Uterus (tissue), 3 donors: ENCODE measurements at regions not wholly inside any gene's neighbourhood (a gene's known extent, or its start where the extent isn't known, plus 50 kb on each side); places are given as distances from the start of the nearest gene placed in this dataset.

Experiments
- DNase-seq, 2 donors: peaks; one replicate each; pipeline ENCODE4 v3.0.0-alpha.2; 2019 to 2020
- H3K27ac ChIP-seq, 2 donors: fragments of 200-600 bp; sonication (generic); 1 replicate in 1 of 2; 2 replicates in 1 of 2; pipeline ENCODE4 v1.5.1; 2016 to 2018
- H3K27me3 ChIP-seq, 2 donors: fragments of 200-600 bp; sonication (generic); one replicate each; pipeline ENCODE4 v1.5.1; 2018 to 2019; ENCODE audit warnings: control low read depth in 1 of 2
- H3K36me3 ChIP-seq, 2 donors: fragments of 200-600 bp; sonication (generic); one replicate each; pipeline ENCODE4 v1.5.1; 2019; ENCODE audit warnings: control low read depth in 1 of 2
- H3K4me1 ChIP-seq, 2 donors: fragments of 200-600 bp; sonication (generic); one replicate each; pipeline ENCODE4 v1.5.1; 2018 to 2019; ENCODE audit warnings: control low read depth in 1 of 2
- H3K4me3 ChIP-seq, 2 donors: fragments of 200-600 bp; sonication (generic); 1 replicate in 1 of 2; 2 replicates in 1 of 2; pipeline ENCODE4 v1.5.1; 2018 to 2019; ENCODE audit warnings: mild to moderate bottlenecking in 1 of 2
- H3K9me3 ChIP-seq, 2 donors: fragments of 200-600 bp; sonication (generic); one replicate each; pipeline ENCODE4 v1.5.1; 2019; ENCODE audit warnings: control low read depth in 1 of 2
- POLR2A ChIP-seq, 2 donors: fragments of 450-650 bp; IDR thresholded peaks; one replicate each; pipeline ENCODE4 v1.6.1; 2016; ENCODE audit warnings: antibody characterized with exemption in 2 of 2, mild to moderate bottlenecking in 1 of 2, moderate library complexity in 1 of 2
- intact Hi-C: fragments of 100-400 bp; cut with DNase I; formaldehyde crosslinking; loops from one replicate; pipeline ENCODE4 v1.15.1; 2023; ENCODE audit warnings: low total_unique reads
- TF ChIP-seq, protein P1 (sequence below), 4 experiments: fragments of 200-600 bp in 2 of 4; fragments of 450-650 bp in 2 of 4; sonication (generic) in 2 of 4; IDR thresholded peaks; one replicate each; pipeline ENCODE4 v1.5.1; 2016 to 2019; ENCODE audit warnings: antibody characterized with exemption in 4 of 4, mild to moderate bottlenecking in 2 of 4, moderate library complexity in 1 of 4
- donor health status: DM: yes; HTN: yes; CAD: no.

DNA sequence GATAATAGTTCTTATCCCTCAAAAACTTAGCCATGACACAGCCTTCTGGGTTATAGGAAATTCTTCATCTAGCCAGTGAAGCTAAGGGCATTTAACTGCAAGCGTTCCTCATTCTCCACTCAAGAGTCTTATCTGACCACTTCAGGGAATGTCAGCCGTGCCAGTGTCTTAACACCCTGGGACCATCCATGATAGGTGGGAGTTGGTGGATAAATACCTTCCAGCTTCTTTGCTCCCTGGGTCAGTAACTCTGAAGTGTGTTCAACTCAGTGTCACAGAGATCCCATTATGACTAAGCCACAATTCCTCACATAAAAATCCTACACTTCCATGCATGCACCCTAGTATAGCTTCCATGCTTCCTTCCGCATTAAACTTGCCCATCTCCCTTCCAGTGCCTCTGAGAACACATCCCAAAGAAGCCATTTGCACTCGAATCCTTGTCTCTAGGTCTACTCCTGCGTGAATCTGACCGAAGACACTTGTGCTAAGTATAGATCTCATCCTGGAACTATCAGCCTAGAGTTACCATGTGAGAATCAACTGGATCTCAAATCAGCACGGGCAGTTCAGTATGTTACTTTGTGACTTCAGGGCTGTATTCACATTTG lies 264.3 kb upstream of the MAF start:
- H3K9me3 ChIP-seq, result no peaks in the 10 kb centered on the region
- TF ChIP-seq, protein P1, sequence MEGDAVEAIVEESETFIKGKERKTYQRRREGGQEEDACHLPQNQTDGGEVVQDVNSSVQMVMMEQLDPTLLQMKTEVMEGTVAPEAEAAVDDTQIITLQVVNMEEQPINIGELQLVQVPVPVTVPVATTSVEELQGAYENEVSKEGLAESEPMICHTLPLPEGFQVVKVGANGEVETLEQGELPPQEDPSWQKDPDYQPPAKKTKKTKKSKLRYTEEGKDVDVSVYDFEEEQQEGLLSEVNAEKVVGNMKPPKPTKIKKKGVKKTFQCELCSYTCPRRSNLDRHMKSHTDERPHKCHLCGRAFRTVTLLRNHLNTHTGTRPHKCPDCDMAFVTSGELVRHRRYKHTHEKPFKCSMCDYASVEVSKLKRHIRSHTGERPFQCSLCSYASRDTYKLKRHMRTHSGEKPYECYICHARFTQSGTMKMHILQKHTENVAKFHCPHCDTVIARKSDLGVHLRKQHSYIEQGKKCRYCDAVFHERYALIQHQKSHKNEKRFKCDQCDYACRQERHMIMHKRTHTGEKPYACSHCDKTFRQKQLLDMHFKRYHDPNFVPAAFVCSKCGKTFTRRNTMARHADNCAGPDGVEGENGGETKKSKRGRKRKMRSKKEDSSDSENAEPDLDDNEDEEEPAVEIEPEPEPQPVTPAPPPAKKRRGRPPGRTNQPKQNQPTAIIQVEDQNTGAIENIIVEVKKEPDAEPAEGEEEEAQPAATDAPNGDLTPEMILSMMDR (IDR thresholded peaks at IDR 0.05), result no peak
- TF ChIP-seq POLR2A (IDR thresholded peaks at IDR 0.05), result no peak
- H3K36me3 ChIP-seq, result no peaks in the 10 kb centered on the region
- no peaks in the 10 kb centered on the region for H3K27me3 ChIP-seq
- intact Hi-C loops, result no loop called here
- DNase-seq, result no peak
- H3K4me1 ChIP-seq, result no peaks in the 10 kb centered on the region
- no peak overlapping the region for H3K4me3 ChIP-seq
- no peak overlapping the region for H3K27ac ChIP-seq

DNA sequence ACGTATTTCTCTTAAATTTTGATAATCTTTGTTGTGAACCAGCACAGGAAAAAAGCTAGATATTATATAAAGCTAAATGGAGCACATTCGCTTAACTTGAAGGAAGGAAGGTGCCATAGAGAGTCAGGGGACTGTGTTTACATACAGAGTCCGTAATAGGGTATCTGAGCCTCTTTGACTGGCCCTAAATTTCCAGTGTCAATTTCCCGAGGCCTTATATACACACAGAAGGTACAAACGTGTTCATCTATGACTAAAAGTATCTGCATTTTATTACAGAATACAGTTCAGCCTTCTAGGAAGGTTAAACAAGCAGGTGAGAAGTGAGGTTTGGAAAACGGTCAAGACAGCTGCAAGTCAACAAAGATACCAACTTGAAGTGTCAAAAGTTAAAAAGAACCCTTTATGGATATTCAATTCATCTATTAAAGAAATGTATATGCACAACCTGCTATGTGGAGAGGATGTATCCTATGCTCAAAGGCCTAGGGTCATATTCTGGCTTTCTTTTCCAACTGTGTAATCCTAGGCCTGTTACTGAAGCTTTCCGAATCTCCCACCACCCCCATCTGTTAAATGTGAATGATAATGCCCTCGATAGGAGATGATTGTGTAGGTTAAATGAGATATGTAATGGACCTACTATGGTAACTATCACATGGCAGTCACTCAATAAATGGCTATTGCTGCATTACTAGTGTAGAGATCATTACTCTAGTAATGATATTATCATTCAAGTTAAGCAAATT lies 263.7 kb upstream of the MAF start:
- Histone ChIP-seq H3K36me3 (no peaks in the 10 kb centered on the region), H3K4me3 (no peak overlapping the region), H3K27ac (no peak overlapping the region), H3K9me3 (no peaks in the 10 kb centered on the region), H3K27me3 (no peaks in the 10 kb centered on the region), H3K4me1 (no peaks in the 10 kb centered on the region)
- DNase-seq, result no peak
- intact Hi-C loops, result no loop called here
- TF ChIP-seq, protein P1 (IDR thresholded peaks at IDR 0.05), result no peak
- TF ChIP-seq POLR2A (IDR thresholded peaks at IDR 0.05), result no peak

DNA sequence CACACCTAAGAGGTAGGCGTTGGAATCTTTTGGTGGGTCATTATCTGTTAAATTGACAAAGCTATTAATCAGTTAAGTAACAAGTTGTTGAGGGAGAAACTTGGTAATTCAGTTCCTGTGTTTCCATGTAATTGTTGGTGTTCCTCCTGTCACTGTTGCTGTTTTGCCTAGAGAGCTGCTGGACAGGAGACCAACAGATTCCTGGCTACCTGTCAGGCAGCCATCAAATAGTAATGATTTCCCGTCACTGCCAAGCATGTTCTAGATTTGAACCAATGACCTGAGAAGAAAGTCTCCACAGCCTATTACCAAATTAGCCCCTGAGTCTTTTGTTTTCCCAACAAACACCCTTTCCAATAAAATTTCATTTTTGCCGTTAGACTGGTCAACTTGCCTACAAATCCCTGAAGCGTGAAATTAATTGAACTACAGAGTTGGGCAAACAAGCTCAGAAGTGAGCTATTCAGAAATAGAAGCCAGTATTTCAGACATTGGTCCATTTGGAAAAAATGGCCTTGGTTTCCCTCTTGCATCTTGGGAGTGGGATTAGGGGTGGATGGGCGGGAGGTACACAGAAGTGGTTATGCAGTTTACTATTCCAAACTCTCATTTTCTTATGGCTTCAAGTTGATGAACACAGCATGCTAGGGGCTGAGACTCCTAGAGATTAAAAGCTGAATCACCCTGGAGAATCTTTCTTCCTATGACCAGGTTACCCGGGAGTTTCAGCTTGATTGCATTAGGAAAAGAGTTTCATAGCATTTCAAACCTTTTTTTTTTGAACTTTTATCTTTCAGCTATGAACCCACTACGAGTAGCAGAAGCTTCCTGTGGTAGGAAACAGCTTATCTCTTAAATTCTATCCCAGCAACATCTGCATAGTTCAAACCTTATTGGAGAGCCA lies 262.8 kb upstream of the MAF start:
- H3K36me3 ChIP-seq, result no peaks in the 10 kb centered on the region
- no peaks in the 10 kb centered on the region for H3K27me3 ChIP-seq
- H3K4me1 ChIP-seq, result no peaks in the 10 kb centered on the region
- no peak overlapping the region for H3K4me3 ChIP-seq
- TF ChIP-seq, protein P1 (IDR thresholded peaks at IDR 0.05), result no peak
- TF ChIP-seq POLR2A (IDR thresholded peaks at IDR 0.05), result no peak
- intact Hi-C loops, result no loop called here
- H3K27ac ChIP-seq, result no peak overlapping the region
- no peak for DNase-seq
- H3K9me3 ChIP-seq, result no peaks in the 10 kb centered on the region

DNA sequence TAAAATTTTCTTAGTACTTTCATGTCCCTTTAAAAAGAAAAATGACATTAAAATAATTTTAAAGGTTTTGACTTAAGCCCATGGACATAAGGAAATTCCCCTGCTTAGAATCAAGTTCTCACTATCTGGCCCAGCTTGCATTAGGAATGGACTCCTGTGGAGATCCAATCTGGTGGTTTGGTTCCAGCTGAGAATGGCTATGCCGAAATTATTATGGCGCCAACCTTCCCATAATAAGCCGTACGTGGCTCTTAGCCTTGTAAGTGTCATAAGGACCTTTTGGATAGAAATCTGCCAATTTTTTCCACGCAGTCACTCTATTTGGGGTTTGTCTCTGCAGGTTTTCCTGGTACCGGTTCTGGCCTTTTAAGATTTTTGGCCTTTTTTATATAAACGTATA lies 262.1 kb upstream of the MAF start:
- Histone ChIP-seq H3K4me3 (no peak overlapping the region), H3K27me3 (no peaks in the 10 kb centered on the region), H3K36me3 (no peaks in the 10 kb centered on the region), H3K27ac (no peak overlapping the region), H3K9me3 (no peaks in the 10 kb centered on the region), H3K4me1 (no peaks in the 10 kb centered on the region)
- TF ChIP-seq, protein P1 (IDR thresholded peaks at IDR 0.05), result no peak
- no peak for TF ChIP-seq POLR2A (IDR thresholded peaks at IDR 0.05)
- intact Hi-C loops, result no loop called here
- DNase-seq, result no peak

DNA sequence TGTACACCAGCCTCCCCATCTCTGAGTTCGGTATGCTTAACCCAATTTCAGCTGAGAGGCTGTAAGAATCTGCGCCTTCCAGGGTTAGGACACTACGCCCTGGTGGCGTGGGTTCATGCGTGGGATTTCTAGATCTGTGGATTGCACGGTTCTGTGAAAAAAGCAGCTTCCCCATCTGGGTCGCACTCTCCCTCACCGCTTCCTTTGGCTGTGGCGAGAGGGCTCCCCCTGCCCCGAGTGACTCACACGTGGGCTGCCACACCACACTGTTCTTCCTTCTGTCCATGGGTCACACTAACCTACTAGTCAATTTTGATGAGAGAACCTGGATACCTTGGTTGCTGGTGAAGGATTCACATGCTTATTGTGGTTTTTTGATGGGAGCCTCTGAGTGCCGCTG lies 256.0 kb upstream of the MAF start:
- H3K36me3 ChIP-seq, result no peaks in the 10 kb centered on the region
- H3K27ac ChIP-seq, result no peak overlapping the region
- intact Hi-C loops, result no loop called here
- no peak for TF ChIP-seq POLR2A (IDR thresholded peaks at IDR 0.05)
- TF ChIP-seq, protein P1 (IDR thresholded peaks at IDR 0.05), result no peak
- DNase-seq, result no peak
- H3K27me3 ChIP-seq, result no peaks in the 10 kb centered on the region
- H3K9me3 ChIP-seq, result no peaks in the 10 kb centered on the region
- no peak overlapping the region for H3K4me3 ChIP-seq
- H3K4me1 ChIP-seq, result no peaks in the 10 kb centered on the region
